ENCODE measurements at regions not wholly inside any gene's neighbourhood (a gene's known extent, or its start where the extent isn't known, plus 50 kb on each side); places are given as distances from the start of the nearest gene placed in this dataset.

DNA sequence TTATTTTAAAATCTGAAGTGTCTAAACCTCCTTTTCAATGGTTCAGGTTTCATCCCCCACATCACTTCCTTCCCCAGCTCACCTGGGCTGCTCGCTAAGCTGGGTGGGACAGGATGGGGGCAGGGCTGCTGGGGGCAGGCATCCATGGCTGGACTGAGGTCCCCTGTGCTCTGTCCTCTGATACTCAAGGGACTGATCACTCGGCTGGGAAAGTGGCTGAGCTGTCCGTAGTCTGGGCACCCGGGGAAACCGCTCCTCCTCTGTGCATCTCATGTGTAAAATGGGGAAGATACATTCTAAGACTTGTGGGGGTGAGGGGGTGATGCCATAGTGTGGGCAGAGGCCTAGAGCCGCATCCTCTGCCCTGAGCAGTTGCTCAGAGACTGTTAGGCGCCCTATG, 411.2 kb downstream of the MATN1 start:
- no peak overlapping the region for H3K27ac ChIP-seq (ENCODE audit: low read depth, low read length)
- no peak overlapping the region for H3K4me2 ChIP-seq (ENCODE audit: low read length)
- H3K9me3 ChIP-seq (ENCODE audit: control insufficient read depth, insufficient read depth, low read length), result no peaks in the 10 kb centered on the region
- H3K4me1 ChIP-seq (ENCODE audit: control insufficient read depth, low read length), result no peaks in the 10 kb centered on the region
- H3K36me3 ChIP-seq (ENCODE audit: control insufficient read depth, low read length), result no peaks in the 10 kb centered on the region
- H4K20me1 ChIP-seq (ENCODE audit: control insufficient read depth, insufficient read depth, low read depth, low read length), result no peaks in the 10 kb centered on the region
- TF ChIP-seq, protein P1, sequence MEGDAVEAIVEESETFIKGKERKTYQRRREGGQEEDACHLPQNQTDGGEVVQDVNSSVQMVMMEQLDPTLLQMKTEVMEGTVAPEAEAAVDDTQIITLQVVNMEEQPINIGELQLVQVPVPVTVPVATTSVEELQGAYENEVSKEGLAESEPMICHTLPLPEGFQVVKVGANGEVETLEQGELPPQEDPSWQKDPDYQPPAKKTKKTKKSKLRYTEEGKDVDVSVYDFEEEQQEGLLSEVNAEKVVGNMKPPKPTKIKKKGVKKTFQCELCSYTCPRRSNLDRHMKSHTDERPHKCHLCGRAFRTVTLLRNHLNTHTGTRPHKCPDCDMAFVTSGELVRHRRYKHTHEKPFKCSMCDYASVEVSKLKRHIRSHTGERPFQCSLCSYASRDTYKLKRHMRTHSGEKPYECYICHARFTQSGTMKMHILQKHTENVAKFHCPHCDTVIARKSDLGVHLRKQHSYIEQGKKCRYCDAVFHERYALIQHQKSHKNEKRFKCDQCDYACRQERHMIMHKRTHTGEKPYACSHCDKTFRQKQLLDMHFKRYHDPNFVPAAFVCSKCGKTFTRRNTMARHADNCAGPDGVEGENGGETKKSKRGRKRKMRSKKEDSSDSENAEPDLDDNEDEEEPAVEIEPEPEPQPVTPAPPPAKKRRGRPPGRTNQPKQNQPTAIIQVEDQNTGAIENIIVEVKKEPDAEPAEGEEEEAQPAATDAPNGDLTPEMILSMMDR (IDR thresholded peaks at IDR 0.05; ENCODE audit: low read depth, low read length, poor library complexity, severe bottlenecking), result no peak
- TF ChIP-seq EZH2phosphoT487 (IDR thresholded peaks at IDR 0.05; ENCODE audit: borderline replicate concordance, low read length), result no peak
- no peaks in the 10 kb centered on the region for H3F3A ChIP-seq (ENCODE audit: control insufficient read depth, insufficient read depth)
- no peak overlapping the region for H3K4me3 ChIP-seq (ENCODE audit: low read length)
- H3K79me2 ChIP-seq (ENCODE audit: control insufficient read depth, low read length), result no peaks in the 10 kb centered on the region
- 0 out of 2 replicates have a peak, but pooled peaks cover 2% of the 10 kb centered on the region for H3K27me3 ChIP-seq (ENCODE audit: control insufficient read depth, low read length)
- no peaks in the 10 kb centered on the region for H3K9me2 ChIP-seq (replicated peaks; ENCODE audit: control insufficient read depth, low read length)

DNA sequence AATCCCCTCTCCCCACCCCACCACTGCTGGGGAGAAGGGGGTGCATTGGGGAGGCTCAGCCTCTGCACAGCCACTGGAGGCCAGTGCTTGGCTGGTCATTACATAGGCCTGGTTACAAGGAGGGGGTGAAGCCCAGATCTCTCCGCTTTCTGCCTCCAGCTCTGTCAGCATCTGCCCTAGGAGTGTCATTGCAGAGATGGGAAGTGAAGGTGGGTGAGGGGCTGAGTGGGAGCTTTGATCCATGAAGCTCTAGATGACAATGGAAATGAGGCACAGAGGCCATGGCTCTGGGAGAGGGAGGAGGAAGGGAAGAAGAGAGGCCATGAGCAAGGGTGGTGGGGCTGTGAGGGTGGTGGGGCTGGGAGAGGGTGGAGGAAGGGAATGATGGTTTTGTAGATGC, 411.6 kb downstream of the MATN1 start:
- H3F3A ChIP-seq (ENCODE audit: control insufficient read depth, insufficient read depth), result no peaks in the 10 kb centered on the region
- H3K27ac ChIP-seq (ENCODE audit: low read depth, low read length), result no peak overlapping the region
- H3K79me2 ChIP-seq (ENCODE audit: control insufficient read depth, low read length), result no peaks in the 10 kb centered on the region
- no peak overlapping the region for H3K4me3 ChIP-seq (ENCODE audit: low read length)
- no peaks in the 10 kb centered on the region for H3K9me3 ChIP-seq (ENCODE audit: control insufficient read depth, insufficient read depth, low read length)
- no peaks in the 10 kb centered on the region for H4K20me1 ChIP-seq (ENCODE audit: control insufficient read depth, insufficient read depth, low read depth, low read length)
- H3K27me3 ChIP-seq (ENCODE audit: control insufficient read depth, low read length), result 0 out of 2 replicates have a peak, but pooled peaks cover 2% of the 10 kb centered on the region
- no peaks in the 10 kb centered on the region for H3K36me3 ChIP-seq (ENCODE audit: control insufficient read depth, low read length)
- H3K9me2 ChIP-seq (replicated peaks; ENCODE audit: control insufficient read depth, low read length), result no peaks in the 10 kb centered on the region
- no peaks in the 10 kb centered on the region for H3K4me1 ChIP-seq (ENCODE audit: control insufficient read depth, low read length)
- H3K4me2 ChIP-seq (ENCODE audit: low read length), result no peak overlapping the region
- TF ChIP-seq, protein P1 (IDR thresholded peaks at IDR 0.05; ENCODE audit: low read depth, low read length, poor library complexity, severe bottlenecking), result no peak
- no peak for TF ChIP-seq EZH2phosphoT487 (IDR thresholded peaks at IDR 0.05; ENCODE audit: borderline replicate concordance, low read length)

DNA sequence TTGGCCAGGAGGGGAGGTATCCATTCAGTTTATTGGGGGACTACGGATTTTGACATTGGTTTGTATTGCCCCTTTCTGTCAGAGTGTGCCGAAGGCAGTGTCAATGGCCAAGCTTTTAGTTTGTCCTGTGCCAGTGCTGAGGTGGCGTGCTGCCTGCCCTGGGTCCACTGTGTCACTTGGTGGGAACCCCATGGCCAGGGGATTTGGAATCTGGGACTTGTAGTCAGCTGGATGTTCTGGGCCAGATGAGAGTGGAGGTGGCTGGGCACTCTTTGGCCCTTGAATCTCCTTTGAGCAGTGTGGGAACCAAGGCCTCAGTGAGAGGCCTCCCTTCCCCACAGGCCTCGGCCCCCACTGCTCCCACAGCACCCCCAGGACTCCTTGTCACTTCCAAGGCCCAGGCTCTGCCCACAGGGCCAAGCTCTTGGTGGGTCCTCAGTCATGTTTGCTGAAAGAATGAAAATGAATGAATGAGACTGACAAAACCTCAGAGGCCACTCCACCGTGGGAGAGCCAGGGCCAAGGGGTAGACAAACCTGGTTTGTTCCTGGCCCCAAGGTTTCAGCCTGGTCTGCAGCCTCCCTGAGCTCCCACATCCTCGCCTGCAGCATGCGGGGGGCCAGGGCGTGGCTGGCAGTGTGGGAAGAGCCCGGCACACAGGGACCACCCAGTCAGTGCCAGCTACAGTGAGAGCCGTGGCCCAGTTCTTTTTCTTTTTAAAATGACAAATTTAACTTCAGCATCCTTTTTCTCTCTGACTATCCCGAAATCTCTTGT, 412.2 kb downstream of the MATN1 start:
- Histone ChIP-seq H3K27me3 (ENCODE audit: control insufficient read depth, low read length) (0 out of 2 replicates have a peak, but pooled peaks cover 2% of the 10 kb centered on the region), H3K4me1 (ENCODE audit: control insufficient read depth, low read length) (no peaks in the 10 kb centered on the region), H3K4me3 (ENCODE audit: low read length) (no peak overlapping the region), H3K27ac (ENCODE audit: low read depth, low read length) (no peak overlapping the region), H3K9me3 (ENCODE audit: control insufficient read depth, insufficient read depth, low read length) (no peaks in the 10 kb centered on the region), H3K79me2 (ENCODE audit: control insufficient read depth, low read length) (no peaks in the 10 kb centered on the region), H3K36me3 (ENCODE audit: control insufficient read depth, low read length) (no peaks in the 10 kb centered on the region), H3K4me2 (ENCODE audit: low read length) (no peak overlapping the region), H4K20me1 (ENCODE audit: control insufficient read depth, insufficient read depth, low read depth, low read length) (no peaks in the 10 kb centered on the region), H3F3A (ENCODE audit: control insufficient read depth, insufficient read depth) (no peaks in the 10 kb centered on the region), H3K9me2 (replicated peaks; ENCODE audit: control insufficient read depth, low read length) (no peaks in the 10 kb centered on the region)
- no peak for TF ChIP-seq EZH2phosphoT487 (IDR thresholded peaks at IDR 0.05; ENCODE audit: borderline replicate concordance, low read length)
- TF ChIP-seq, protein P1 (IDR thresholded peaks at IDR 0.05; ENCODE audit: low read depth, low read length, poor library complexity, severe bottlenecking), result no peak
